IPS-18c (cell line): ENCODE measurements at regions not wholly inside any gene's neighbourhood (a gene's known extent, or its start where the extent isn't known, plus 50 kb on each side); places are given as distances from the start of the nearest gene placed in this dataset.
"Not testable (repeated sequence)": the region's sequence is repeated elsewhere in the genome, so short reads cannot be mapped to it uniquely, and the experiment has no call there.

ENCODE experiments used
- H3K4me3 ChIP-seq: 2 replicates; pipeline ENCODE4 v1.7.0; 2013; ENCODE audit warnings: low read depth, mild to moderate bottlenecking, low read length, moderate library complexity; ENCODE audit not compliant: insufficient read depth
- H3K9me3 ChIP-seq: one replicate; pipeline ENCODE4 v1.6.1; 2013; ENCODE audit warnings: mild to moderate bottlenecking, low read length, moderate library complexity; ENCODE audit not compliant: control insufficient read depth, insufficient read depth

- no peaks in the 10 kb centered on the region for H3K9me3 ChIP-seq
Measured at GRCh38 chr20:57995381-57995977, 233.0 kb downstream of the ANKRD60 start.

GRCh38 chr20:57993716-57994431 is 234.6 kb downstream of the ANKRD60 start:
- H3K4me3 ChIP-seq, result no peak overlapping the region
- H3K9me3 ChIP-seq, result no peaks in the 10 kb centered on the region

More at GRCh38 chr20:57995381-57995977, 233.0 kb downstream of the ANKRD60 start:
- H3K4me3 ChIP-seq, result no peak overlapping the region

DNA sequence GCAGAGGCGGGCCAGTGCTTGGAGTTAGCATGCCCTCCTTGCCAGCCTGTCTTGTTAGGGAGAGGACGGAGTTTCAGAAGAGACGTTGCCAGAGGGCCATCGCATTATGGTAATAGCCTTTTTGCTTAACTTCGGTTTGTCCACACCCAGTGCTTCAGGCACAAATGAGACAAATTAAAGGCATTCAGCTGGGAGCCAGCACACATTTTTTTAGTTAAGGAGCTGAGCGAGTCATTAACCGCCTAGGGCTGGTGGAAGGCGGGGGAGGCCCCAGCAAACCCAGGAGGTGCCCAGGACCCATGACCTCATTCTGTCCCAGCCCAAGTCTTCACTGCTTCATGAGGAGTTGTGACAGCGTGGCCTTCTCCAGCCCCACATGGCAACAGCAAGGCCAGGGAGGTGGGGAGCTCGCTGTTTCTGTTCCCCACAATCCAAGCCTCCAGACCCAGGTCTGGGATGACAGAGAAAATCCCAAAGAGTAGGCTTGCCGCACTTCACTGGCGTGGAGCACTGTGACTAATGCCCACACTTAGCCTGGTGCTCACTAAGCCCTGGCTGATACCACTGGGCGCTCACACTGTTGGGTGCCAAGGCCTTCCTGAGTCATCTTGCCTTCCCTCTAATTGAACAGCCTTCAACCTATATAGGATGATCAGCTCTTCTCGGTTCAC is 237.1 kb downstream of the ANKRD60 start:
- Histone ChIP-seq H3K9me3 (no peaks in the 10 kb centered on the region), H3K4me3 (no peak overlapping the region)

DNA sequence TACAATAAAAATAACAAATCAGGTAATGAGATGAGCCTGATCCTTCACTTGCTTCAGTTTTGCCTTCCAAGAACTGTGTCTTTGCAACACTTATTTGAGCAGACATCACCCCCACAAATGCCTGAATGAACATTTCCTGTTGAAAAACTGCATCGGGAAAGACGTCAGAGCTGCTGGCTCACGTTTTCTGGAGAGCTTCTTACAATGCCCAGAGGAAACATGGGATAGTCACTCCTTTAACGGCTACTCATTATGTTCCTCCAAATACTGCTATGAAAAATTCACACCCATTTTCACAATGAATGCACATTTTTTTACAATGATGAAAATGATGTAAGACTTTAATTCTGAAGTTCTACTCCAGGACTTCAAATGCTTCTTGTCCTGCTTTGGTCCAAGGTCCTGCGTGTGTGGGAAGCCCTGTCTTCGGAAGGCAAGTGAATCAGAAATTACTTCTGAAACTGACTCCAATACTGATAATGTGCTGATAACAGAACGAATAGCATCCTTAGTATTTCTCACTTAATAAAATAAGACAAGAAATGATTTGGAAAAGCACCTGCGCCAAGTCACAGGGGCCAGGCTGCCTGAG is 238.0 kb downstream of the ANKRD60 start:
- Histone ChIP-seq H3K4me3 (no peak overlapping the region), H3K9me3 (no peaks in the 10 kb centered on the region)

DNA sequence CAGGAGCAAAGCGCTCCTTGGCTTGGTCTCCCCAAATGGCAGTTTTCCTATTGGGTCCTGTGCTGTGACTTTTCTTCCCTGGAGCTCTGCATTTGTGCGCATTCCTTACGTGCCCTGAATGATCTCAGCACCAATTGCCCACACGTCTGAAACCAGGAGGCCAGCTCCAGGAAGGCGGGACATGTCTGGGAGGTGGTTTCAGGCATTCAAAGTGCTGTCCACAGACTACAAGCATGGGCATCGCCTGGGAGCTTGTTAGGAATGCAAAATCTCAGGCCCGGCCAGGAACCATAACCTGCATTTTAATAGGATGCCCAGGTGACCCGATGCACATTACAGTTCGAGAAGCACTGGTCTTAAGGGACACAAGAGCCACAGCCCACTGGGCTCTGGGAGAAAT is 239.6 kb downstream of the ANKRD60 start:
- H3K9me3 ChIP-seq, result no peaks in the 10 kb centered on the region
- H3K4me3 ChIP-seq, result no peak overlapping the region

GRCh38 chr20:57988422-57988821 is 240.0 kb downstream of the ANKRD60 start:
- Histone ChIP-seq H3K9me3 (no peaks in the 10 kb centered on the region), H3K4me3 (no peak overlapping the region)

- H3K9me3 ChIP-seq, result no peaks in the 10 kb centered on the region
- no peak overlapping the region for H3K4me3 ChIP-seq
Measured at GRCh38 chr20:57987659-57988058, 240.8 kb downstream of the ANKRD60 start.

- Histone ChIP-seq H3K9me3 (no peaks in the 10 kb centered on the region), H3K4me3 (no peak overlapping the region)
Measured at GRCh38 chr20:57986666-57987065, 241.8 kb downstream of the ANKRD60 start.

GRCh38 chr20:57985278-57985677 is 243.2 kb downstream of the ANKRD60 start:
- no peaks in the 10 kb centered on the region for H3K9me3 ChIP-seq
- no peak overlapping the region for H3K4me3 ChIP-seq

GRCh38 chr20:57983082-57983481 is 245.4 kb downstream of the ANKRD60 start:
- no peaks in the 10 kb centered on the region for H3K9me3 ChIP-seq
- no peak overlapping the region for H3K4me3 ChIP-seq

DNA sequence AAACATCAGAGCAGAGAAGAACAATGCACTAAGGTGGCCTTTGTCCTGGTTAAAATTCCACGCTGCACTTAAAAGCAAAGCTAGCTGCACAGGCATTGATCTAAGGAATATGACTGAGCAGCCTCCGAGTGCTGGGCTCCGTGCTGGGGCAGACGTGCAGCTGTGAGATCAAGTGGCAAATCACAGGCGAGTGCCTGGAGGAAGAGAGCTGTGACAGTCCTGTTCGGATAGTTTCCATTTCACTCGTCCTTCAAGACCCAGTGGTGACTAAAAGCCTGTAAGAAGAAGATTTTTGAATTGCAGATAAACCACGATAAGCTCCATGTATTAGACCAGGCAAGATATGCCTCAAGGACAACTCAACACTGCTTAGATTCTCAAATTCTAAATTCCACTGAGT is 247.9 kb downstream of the ANKRD60 start:
- no peaks in the 10 kb centered on the region for H3K9me3 ChIP-seq

DNA sequence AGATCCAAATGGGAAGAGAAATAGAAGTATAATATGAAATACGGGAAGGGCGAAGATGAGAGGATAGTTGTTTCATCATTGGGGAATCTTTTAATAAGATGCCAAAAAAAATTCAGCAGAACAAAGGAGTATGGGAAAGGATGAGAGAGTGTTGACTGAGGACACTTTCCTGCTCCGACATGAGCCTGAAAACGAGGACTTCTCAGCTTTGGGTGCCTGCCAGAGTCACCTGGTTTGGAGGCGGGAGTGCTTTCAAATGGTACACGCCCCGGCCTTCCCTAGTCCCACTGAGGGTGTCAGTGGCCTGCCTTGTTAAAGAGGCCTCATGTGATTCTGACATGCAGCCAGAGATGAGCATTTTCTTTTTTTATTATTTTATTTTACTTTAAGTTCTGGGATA is 250.9 kb downstream of the ANKRD60 start:
- H3K9me3 ChIP-seq, result no peaks in the 10 kb centered on the region
- H3K4me3 ChIP-seq, result no peak overlapping the region

More for the DNA sequence above, 247.9 kb downstream of the ANKRD60 start:
- no peak overlapping the region for H3K4me3 ChIP-seq

- H3K9me3 ChIP-seq, result no peaks in the 10 kb centered on the region
Measured at GRCh38 chr20:57977141-57977540, 251.3 kb downstream of the ANKRD60 start.

DNA sequence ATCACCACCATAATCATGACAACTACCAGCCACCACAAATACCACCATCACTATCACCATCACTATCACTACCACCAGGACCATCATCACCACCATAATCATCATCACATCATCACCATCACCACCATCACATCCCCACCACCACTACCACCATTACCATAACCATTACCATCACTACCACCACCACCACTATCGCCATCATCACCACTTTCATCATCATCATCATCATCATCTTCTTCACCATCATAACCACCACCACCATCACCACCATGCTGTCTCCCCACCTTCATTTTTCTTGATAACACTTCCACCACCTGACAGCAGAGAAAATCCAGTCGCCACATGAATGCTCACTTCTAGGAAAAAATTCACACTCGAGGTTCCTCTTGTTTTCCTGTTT is 253.6 kb downstream of the ANKRD60 start:
- no peaks in the 10 kb centered on the region for H3K9me3 ChIP-seq
- H3K4me3 ChIP-seq, result no peak overlapping the region

More at GRCh38 chr20:57977141-57977540, 251.3 kb downstream of the ANKRD60 start:
- H3K4me3 ChIP-seq, result no peak overlapping the region

GRCh38 chr20:57973886-57974285 is 254.6 kb downstream of the ANKRD60 start:
- Histone ChIP-seq H3K9me3 (no peaks in the 10 kb centered on the region), H3K4me3 (no peak overlapping the region)

GRCh38 chr20:57971583-57971982 is 256.9 kb downstream of the ANKRD60 start:
- not testable (repeated sequence) for H3K9me3 ChIP-seq, H3K4me3 ChIP-seq

GRCh38 chr20:57970856-57971255 is 257.6 kb downstream of the ANKRD60 start:
- Histone ChIP-seq H3K4me3 (no peak overlapping the region), H3K9me3 (no peaks in the 10 kb centered on the region)

DNA sequence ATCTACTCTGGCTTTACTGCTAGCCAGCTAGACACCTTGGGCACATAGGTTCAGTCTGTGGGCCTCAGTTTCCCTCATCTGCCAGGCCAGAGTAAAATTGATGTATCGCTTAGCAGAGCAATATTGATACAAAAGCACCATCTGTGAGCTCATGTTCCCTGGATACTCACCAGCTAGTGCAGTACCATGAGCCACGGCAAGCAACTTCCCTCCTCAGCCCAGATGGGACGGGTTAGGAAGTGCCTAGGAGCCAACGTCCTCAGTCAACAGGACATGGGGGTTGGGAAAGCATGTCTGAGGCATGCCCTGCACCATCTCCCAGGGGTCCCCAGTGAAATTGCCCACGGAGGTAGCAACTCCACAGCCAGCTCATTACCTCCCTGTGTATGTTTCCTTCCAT is 258.3 kb downstream of the ANKRD60 start:
- Histone ChIP-seq H3K4me3 (no peak overlapping the region), H3K9me3 (no peaks in the 10 kb centered on the region)
